ENCODE measurements at regions not wholly inside any gene's neighbourhood (a gene's known extent, or its start where the extent isn't known, plus 50 kb on each side); places are given as distances from the start of the nearest gene placed in this dataset.
"Not testable (repeated sequence)": the region's sequence is repeated elsewhere in the genome, so short reads cannot be mapped to it uniquely, and the experiment has no call there.

- H3K27ac ChIP-seq: no peak overlapping the region
- H3K9me3 ChIP-seq (ENCODE audit: low read depth, low read length): no peaks in the 10 kb centered on the region
- H3K9ac ChIP-seq (ENCODE audit: insufficient read length): no peak overlapping the region
- TF ChIP-seq POLR2AphosphoS5 (IDR thresholded peaks at IDR 0.05; ENCODE audit: borderline replicate concordance, low read depth, low read length) (no peak), EZH2 (IDR thresholded peaks at IDR 0.05) (no peak), FOXP2 (optimal IDR thresholded peaks at IDR 0.05; ENCODE audit: control extremely low read depth, extremely low read length, insufficient read depth) (no peak)
- no peaks in the 10 kb centered on the region for H3K36me3 ChIP-seq (ENCODE audit: insufficient read depth, low read length)
- no peak for DNase-seq (ENCODE audit: low read depth, low spot score)
- H3K4me3 ChIP-seq: no peak overlapping the region
These were observed 104.5 kb downstream of the TDRD15 start for GRCh38 chr2:21228041-21228895.

DNA sequence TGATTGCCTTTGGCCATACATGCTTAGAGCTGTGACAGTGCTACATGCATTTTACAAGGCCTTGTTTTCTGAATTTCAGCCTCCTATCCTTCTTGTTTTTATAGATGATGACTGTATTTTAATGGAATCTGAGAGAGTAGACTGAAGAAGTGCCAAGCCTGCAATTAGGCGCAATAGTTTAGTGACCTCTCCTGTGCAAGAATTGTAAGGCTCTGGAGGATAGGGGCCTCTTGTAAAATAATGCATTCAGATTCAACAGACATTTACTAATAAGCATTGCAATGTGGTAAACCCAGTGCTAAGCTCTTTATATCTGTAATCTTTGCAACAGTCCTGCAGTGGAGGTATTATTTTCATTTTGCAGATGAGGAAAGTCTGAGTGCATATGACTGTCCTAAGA, 105.5 kb downstream of the TDRD15 start:
- Histone ChIP-seq H3K9me3 (ENCODE audit: low read depth, low read length) (no peaks in the 10 kb centered on the region), H3K4me3 (no peak overlapping the region), H3K27ac (no peak overlapping the region), H3K9ac (ENCODE audit: insufficient read length) (no peak overlapping the region), H3K36me3 (ENCODE audit: insufficient read depth, low read length) (no peaks in the 10 kb centered on the region)
- no peak for DNase-seq (ENCODE audit: low read depth, low spot score)
- TF ChIP-seq FOXP2 (optimal IDR thresholded peaks at IDR 0.05; ENCODE audit: control extremely low read depth, extremely low read length, insufficient read depth) (no peak), POLR2AphosphoS5 (IDR thresholded peaks at IDR 0.05; ENCODE audit: borderline replicate concordance, low read depth, low read length) (no peak), EZH2 (IDR thresholded peaks at IDR 0.05) (no peak)

DNA sequence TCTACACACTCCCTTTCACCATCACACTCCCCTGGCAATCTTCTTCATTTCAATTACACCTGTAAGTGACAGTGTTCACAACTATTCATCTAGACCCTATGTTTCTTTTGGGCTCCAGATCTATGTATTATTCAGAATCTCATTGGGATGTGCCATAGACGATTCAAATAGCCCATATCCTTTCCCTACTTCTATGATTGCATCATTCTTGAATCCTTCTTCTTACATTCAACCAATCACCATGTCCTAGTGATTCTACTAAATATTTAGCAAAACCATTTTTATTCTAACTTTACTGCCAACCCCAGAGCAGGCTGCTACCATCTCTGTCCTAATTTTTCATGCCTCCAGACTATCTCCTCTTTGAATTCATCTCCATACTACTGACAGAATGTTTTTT, 106.4 kb downstream of the TDRD15 start:
- H3K36me3 ChIP-seq (ENCODE audit: insufficient read depth, low read length): no peaks in the 10 kb centered on the region
- TF ChIP-seq EZH2 (IDR thresholded peaks at IDR 0.05): no peak
- TF ChIP-seq FOXP2 (optimal IDR thresholded peaks at IDR 0.05; ENCODE audit: control extremely low read depth, extremely low read length, insufficient read depth): no peak
- TF ChIP-seq POLR2AphosphoS5 (IDR thresholded peaks at IDR 0.05; ENCODE audit: borderline replicate concordance, low read depth, low read length): no peak
- no peaks in the 10 kb centered on the region for H3K9me3 ChIP-seq (ENCODE audit: low read depth, low read length)
- no peak overlapping the region for H3K4me3 ChIP-seq
- DNase-seq (ENCODE audit: low read depth, low spot score): no peak
- no peak overlapping the region for H3K9ac ChIP-seq (ENCODE audit: insufficient read length)
- H3K27ac ChIP-seq: no peak overlapping the region

- Histone ChIP-seq H3K36me3 (ENCODE audit: insufficient read depth, low read length) (no peaks in the 10 kb centered on the region), H3K9ac (ENCODE audit: insufficient read length) (no peak overlapping the region), H3K4me3 (no peak overlapping the region), H3K9me3 (ENCODE audit: low read depth, low read length) (no peaks in the 10 kb centered on the region), H3K27ac (no peak overlapping the region)
- DNase-seq (ENCODE audit: low read depth, low spot score): no peak
- no peak for TF ChIP-seq EZH2 (IDR thresholded peaks at IDR 0.05)
- no peak for TF ChIP-seq POLR2AphosphoS5 (IDR thresholded peaks at IDR 0.05; ENCODE audit: borderline replicate concordance, low read depth, low read length)
- no peak for TF ChIP-seq FOXP2 (optimal IDR thresholded peaks at IDR 0.05; ENCODE audit: control extremely low read depth, extremely low read length, insufficient read depth)
These were observed 108.2 kb downstream of the TDRD15 start for GRCh38 chr2:21231985-21232384.

- H3K4me3 ChIP-seq: no peak overlapping the region
- H3K27ac ChIP-seq: no peak overlapping the region
- no peak overlapping the region for H3K9ac ChIP-seq (ENCODE audit: insufficient read length)
- TF ChIP-seq POLR2AphosphoS5 (IDR thresholded peaks at IDR 0.05; ENCODE audit: borderline replicate concordance, low read depth, low read length) (no peak), EZH2 (IDR thresholded peaks at IDR 0.05) (no peak), FOXP2 (optimal IDR thresholded peaks at IDR 0.05; ENCODE audit: control extremely low read depth, extremely low read length, insufficient read depth) (no peak)
- H3K36me3 ChIP-seq (ENCODE audit: insufficient read depth, low read length): no peaks in the 10 kb centered on the region
- DNase-seq (ENCODE audit: low read depth, low spot score): no peak
- H3K9me3 ChIP-seq (ENCODE audit: low read depth, low read length): no peaks in the 10 kb centered on the region
These were observed 109.4 kb downstream of the TDRD15 start for GRCh38 chr2:21233194-21233593.

GRCh38 chr2:21234001-21234400, 110.2 kb downstream of the TDRD15 start:
- H3K27ac ChIP-seq: no peak overlapping the region
- no peak overlapping the region for H3K4me3 ChIP-seq
- TF ChIP-seq POLR2AphosphoS5 (IDR thresholded peaks at IDR 0.05; ENCODE audit: borderline replicate concordance, low read depth, low read length): no peak

DNA sequence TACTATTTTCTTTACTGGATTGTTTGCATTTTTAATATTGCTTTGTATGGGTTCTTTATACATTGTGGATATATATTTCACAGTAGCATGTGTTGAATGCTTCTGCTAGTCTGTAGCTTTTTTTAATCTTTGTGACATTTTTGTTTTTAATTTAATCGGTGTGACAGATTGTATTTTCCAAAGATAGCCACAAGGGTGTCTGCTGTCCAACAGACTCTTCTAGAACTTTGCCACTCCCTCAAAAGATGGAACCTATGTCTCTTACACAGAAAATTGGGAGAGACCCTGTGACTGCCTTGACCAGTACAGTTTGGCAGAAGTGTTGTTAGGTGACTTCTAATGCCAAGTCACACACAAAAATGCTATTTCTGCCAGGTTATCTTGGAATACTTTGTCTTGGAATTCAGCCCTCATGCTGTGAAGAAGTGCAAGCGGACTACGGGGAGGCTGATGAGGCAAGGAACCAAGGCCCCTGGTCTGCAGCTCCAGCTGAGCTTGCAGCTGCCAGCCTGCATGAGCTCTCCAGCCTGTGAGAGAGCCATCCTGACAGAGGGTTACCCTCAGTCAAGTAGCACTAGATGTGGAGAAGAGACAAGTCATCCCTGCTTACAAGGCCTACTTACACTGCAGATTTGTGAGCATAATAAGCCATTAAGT, 110.8 kb downstream of the TDRD15 start:
- Histone ChIP-seq H3K9ac (ENCODE audit: insufficient read length) (no peak overlapping the region), H3K4me3 (no peak overlapping the region), H3K36me3 (ENCODE audit: insufficient read depth, low read length) (no peaks in the 10 kb centered on the region), H3K9me3 (ENCODE audit: low read depth, low read length) (no peaks in the 10 kb centered on the region), H3K27ac (no peak overlapping the region)
- DNase-seq (ENCODE audit: low read depth, low spot score): no peak
- TF ChIP-seq FOXP2 (optimal IDR thresholded peaks at IDR 0.05; ENCODE audit: control extremely low read depth, extremely low read length, insufficient read depth) (no peak), EZH2 (IDR thresholded peaks at IDR 0.05) (no peak), POLR2AphosphoS5 (IDR thresholded peaks at IDR 0.05; ENCODE audit: borderline replicate concordance, low read depth, low read length) (no peak)

More at GRCh38 chr2:21234001-21234400, 110.2 kb downstream of the TDRD15 start:
- Histone ChIP-seq H3K36me3 (ENCODE audit: insufficient read depth, low read length) (no peaks in the 10 kb centered on the region), H3K9me3 (ENCODE audit: low read depth, low read length) (no peaks in the 10 kb centered on the region), H3K9ac (ENCODE audit: insufficient read length) (no peak overlapping the region)
- no peak for DNase-seq (ENCODE audit: low read depth, low spot score)

DNA sequence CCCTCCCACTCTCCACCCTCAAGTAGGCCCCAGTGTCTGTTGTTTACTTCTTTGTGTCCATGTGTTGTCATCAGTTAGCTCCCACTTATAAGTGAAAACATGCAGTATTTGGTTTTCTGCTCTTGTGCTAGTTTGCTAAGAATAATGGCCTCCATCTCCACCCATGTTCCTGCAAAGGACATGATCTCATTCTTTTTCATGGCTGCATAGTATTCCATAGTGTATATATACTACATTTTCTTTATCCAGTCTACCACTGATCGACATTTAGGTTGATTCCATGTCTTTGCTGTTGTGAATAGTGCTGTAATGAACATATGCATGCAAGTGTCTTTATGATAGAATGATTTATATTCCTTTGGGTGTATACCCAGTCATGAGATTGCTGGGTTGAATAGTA, 116.0 kb downstream of the TDRD15 start:
- not testable (repeated sequence) for H3K36me3 ChIP-seq (ENCODE audit: insufficient read depth, low read length); H3K27ac ChIP-seq; DNase-seq (ENCODE audit: low read depth, low spot score); H3K9ac ChIP-seq (ENCODE audit: insufficient read length); H3K9me3 ChIP-seq (ENCODE audit: low read depth, low read length); H3K4me3 ChIP-seq

Measured in SK-N-MC (cell line).